DOHH2 (cell line): ENCODE measurements at regions not wholly inside any gene's neighbourhood (a gene's known extent, or its start where the extent isn't known, plus 50 kb on each side); places are given as distances from the start of the nearest gene placed in this dataset.

ENCODE experiments used
- H3F3A ChIP-seq: fragments of 200-600 bp; sonication (generic), shearing (Covaris generic); 2 replicates; pipeline ENCODE4 v1.6.0; 2016; ENCODE audit warnings: antibody characterized with exemption, mild to moderate bottlenecking; ENCODE audit not compliant: control insufficient read depth, insufficient read depth
- H3K27ac ChIP-seq: fragments of 200-600 bp; sonication (generic); 2 replicates; pipeline ENCODE4 v1.5.1; 2014; ENCODE audit warnings: low read depth, mild to moderate bottlenecking, low read length, moderate library complexity
- H3K27me3 ChIP-seq: fragments of 200-600 bp; sonication (generic); 2 replicates; pipeline ENCODE4 v1.6.1; 2014; ENCODE audit warnings: mild to moderate bottlenecking, low read length, mixed read lengths; ENCODE audit not compliant: control insufficient read depth
- H3K36me3 ChIP-seq: fragments of 200-600 bp; sonication (generic); 2 replicates; pipeline ENCODE4 v1.6.1; 2014; ENCODE audit warnings: mild to moderate bottlenecking, low read length, moderate library complexity, mixed read lengths; ENCODE audit not compliant: control insufficient read depth
- H3K4me1 ChIP-seq: fragments of 200-600 bp; sonication (generic); 2 replicates; pipeline ENCODE4 v1.6.1; 2014; ENCODE audit warnings: mild to moderate bottlenecking, low read length, mixed read lengths; ENCODE audit not compliant: control insufficient read depth
- H3K4me2 ChIP-seq: fragments of 200-600 bp; sonication (generic); 2 replicates; pipeline ENCODE4 v1.6.0; 2014; ENCODE audit warnings: mild to moderate bottlenecking, low read length, moderate library complexity
- H3K4me3 ChIP-seq: fragments of 200-600 bp; sonication (generic); 2 replicates; pipeline ENCODE4 v1.5.1; 2014; ENCODE audit warnings: mild to moderate bottlenecking, low read length, mixed read lengths
- H3K79me2 ChIP-seq: fragments of 200-600 bp; sonication (generic); 2 replicates; pipeline ENCODE4 v1.6.1; 2014; ENCODE audit warnings: mild to moderate bottlenecking, low read length, mixed read lengths; ENCODE audit not compliant: control insufficient read depth
- H3K9me2 ChIP-seq: fragments of 200-600 bp; sonication (generic); replicated peaks from 2 replicates; pipeline ENCODE4 v1.6.1; 2014; ENCODE audit warnings: mild to moderate bottlenecking, low read length, mixed read lengths; ENCODE audit not compliant: control insufficient read depth
- H3K9me3 ChIP-seq: fragments of 200-600 bp; sonication (generic); 2 replicates; pipeline ENCODE4 v1.6.1; 2014; ENCODE audit warnings: antibody characterized with exemption, low read length, mixed read lengths; ENCODE audit not compliant: control insufficient read depth, insufficient read depth
- H4K20me1 ChIP-seq: fragments of 200-600 bp; sonication (generic); 2 replicates; pipeline ENCODE4 v1.6.0; 2014; ENCODE audit warnings: low read depth, mild to moderate bottlenecking, antibody characterized with exemption, low read length, moderate library complexity; ENCODE audit not compliant: control insufficient read depth, insufficient read depth
- EZH2phosphoT487 ChIP-seq: fragments of 200-600 bp; sonication (generic); IDR thresholded peaks from 2 replicates; pipeline ENCODE4 v1.6.1; 2017; ENCODE audit warnings: borderline replicate concordance, mild to moderate bottlenecking, antibody characterized with exemption, low read length, moderate library complexity, mixed read lengths
- TF ChIP-seq, protein P1 (sequence below): fragments of 200-600 bp; sonication (generic); IDR thresholded peaks from one replicate; pipeline ENCODE4 v1.5.1; 2014; ENCODE audit warnings: antibody characterized with exemption, mild to moderate bottlenecking, low read depth, low read length; ENCODE audit not compliant: poor library complexity, severe bottlenecking

- Histone ChIP-seq H3K4me2 (no peak overlapping the region), H3K79me2 (no peaks in the 10 kb centered on the region), H4K20me1 (no peaks in the 10 kb centered on the region), H3K4me1 (no peaks in the 10 kb centered on the region), H3K27ac (no peak overlapping the region), H3K36me3 (no peaks in the 10 kb centered on the region), H3F3A (no peaks in the 10 kb centered on the region), H3K4me3 (no peak overlapping the region), H3K9me2 (no peaks in the 10 kb centered on the region), H3K27me3 (peaks cover 9% of the 10 kb centered on the region), H3K9me3 (no peaks in the 10 kb centered on the region)
- TF ChIP-seq, protein P1, sequence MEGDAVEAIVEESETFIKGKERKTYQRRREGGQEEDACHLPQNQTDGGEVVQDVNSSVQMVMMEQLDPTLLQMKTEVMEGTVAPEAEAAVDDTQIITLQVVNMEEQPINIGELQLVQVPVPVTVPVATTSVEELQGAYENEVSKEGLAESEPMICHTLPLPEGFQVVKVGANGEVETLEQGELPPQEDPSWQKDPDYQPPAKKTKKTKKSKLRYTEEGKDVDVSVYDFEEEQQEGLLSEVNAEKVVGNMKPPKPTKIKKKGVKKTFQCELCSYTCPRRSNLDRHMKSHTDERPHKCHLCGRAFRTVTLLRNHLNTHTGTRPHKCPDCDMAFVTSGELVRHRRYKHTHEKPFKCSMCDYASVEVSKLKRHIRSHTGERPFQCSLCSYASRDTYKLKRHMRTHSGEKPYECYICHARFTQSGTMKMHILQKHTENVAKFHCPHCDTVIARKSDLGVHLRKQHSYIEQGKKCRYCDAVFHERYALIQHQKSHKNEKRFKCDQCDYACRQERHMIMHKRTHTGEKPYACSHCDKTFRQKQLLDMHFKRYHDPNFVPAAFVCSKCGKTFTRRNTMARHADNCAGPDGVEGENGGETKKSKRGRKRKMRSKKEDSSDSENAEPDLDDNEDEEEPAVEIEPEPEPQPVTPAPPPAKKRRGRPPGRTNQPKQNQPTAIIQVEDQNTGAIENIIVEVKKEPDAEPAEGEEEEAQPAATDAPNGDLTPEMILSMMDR, result peak; percentile 28
- no peak for TF ChIP-seq EZH2phosphoT487
Observed at GRCh38 chr7:106520962-106521514, 139.9 kb downstream of the CCDC71L start.

- no peaks in the 10 kb centered on the region for H3K79me2 ChIP-seq
- no peak overlapping the region for H3K27ac ChIP-seq
- peaks cover 13% of the 10 kb centered on the region for H3K27me3 ChIP-seq
- H3K9me3 ChIP-seq, result no peaks in the 10 kb centered on the region
- H3K4me3 ChIP-seq, result no peak overlapping the region
- no peaks in the 10 kb centered on the region for H4K20me1 ChIP-seq
- H3K9me2 ChIP-seq, result no peaks in the 10 kb centered on the region
- TF ChIP-seq EZH2phosphoT487, result no peak
- TF ChIP-seq, protein P1, result no peak
- no peaks in the 10 kb centered on the region for H3F3A ChIP-seq
- no peak overlapping the region for H3K4me2 ChIP-seq
- H3K4me1 ChIP-seq, result no peaks in the 10 kb centered on the region
- no peaks in the 10 kb centered on the region for H3K36me3 ChIP-seq
Observed at GRCh38 chr7:106518967-106519366, 142.0 kb downstream of the CCDC71L start.

GRCh38 chr7:106518239-106518638 lies 142.7 kb downstream of the CCDC71L start:
- Histone ChIP-seq H3K4me2 (no peak overlapping the region), H3K27me3 (peaks cover 13% of the 10 kb centered on the region), H3K9me3 (no peaks in the 10 kb centered on the region), H4K20me1 (no peaks in the 10 kb centered on the region), H3K36me3 (no peaks in the 10 kb centered on the region), H3K4me1 (no peaks in the 10 kb centered on the region), H3K4me3 (no peak overlapping the region), H3K27ac (no peak overlapping the region), H3K79me2 (no peaks in the 10 kb centered on the region), H3K9me2 (no peaks in the 10 kb centered on the region), H3F3A (no peaks in the 10 kb centered on the region)
- no peak for TF ChIP-seq EZH2phosphoT487
- TF ChIP-seq, protein P1, result no peak

GRCh38 chr7:106517508-106517907 lies 143.4 kb downstream of the CCDC71L start:
- no peaks in the 10 kb centered on the region for H3F3A ChIP-seq
- H3K27ac ChIP-seq, result no peak overlapping the region
- H3K4me1 ChIP-seq, result no peaks in the 10 kb centered on the region
- H3K9me3 ChIP-seq, result no peaks in the 10 kb centered on the region
- H3K27me3 ChIP-seq, result peaks cover 13% of the 10 kb centered on the region
- no peak for TF ChIP-seq EZH2phosphoT487
- TF ChIP-seq, protein P1, result no peak
- no peaks in the 10 kb centered on the region for H3K79me2 ChIP-seq
- H4K20me1 ChIP-seq, result no peaks in the 10 kb centered on the region
- H3K36me3 ChIP-seq, result no peaks in the 10 kb centered on the region
- no peak overlapping the region for H3K4me3 ChIP-seq
- no peaks in the 10 kb centered on the region for H3K9me2 ChIP-seq
- no peak overlapping the region for H3K4me2 ChIP-seq
